ENCODE measurements at regions not wholly inside any gene's neighbourhood (a gene's known extent, or its start where the extent isn't known, plus 50 kb on each side); places are given as distances from the start of the nearest gene placed in this dataset.
"Not testable (repeated sequence)": the region's sequence is repeated elsewhere in the genome, so short reads cannot be mapped to it uniquely, and the experiment has no call there.

DNA sequence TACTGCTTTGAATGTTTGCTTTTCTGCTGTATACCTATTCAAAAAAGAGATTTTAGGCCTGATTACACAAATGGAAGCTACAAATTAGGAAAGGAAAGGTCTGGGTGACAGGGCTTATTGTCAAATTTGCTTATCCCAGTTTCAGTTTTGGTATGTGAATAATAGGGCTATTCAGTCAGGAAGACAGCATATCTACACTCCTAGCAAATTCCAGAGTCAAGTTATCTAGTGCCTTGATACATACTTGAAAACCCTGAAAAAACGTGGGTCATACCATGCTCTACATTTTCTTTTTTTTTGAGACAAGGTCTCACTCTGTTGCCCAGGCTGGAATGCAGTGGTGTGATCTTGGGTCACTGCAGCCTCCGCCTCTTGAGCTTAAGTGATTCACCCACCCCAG lies 59.2 kb upstream of the CCDC180 start:
- DNase-seq = not testable (repeated sequence)

GRCh38 chr9:97243606-97244005 lies 63.9 kb upstream of the CCDC180 start:
- DNase-seq = no peak

DNA sequence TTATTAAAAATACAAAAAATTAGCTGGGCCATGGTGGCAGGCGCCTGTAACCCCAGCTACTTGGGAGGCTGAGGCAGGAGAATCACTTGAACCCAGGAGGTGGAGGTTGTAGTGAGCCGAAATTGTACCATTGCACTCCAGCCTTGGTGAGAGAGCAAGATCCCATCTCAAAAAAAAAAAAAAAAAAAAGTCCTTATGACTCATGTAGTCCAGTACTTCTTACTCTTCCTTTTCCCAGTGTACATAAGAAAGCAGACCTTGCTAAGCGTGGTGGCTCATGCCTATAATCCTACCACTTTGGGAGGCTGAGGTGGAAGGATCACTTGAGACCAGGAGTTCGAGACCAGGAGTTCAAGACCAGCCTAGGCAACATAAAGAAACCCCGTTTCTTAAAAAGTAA lies 66.0 kb upstream of the CCDC180 start:
- not testable (repeated sequence) for DNase-seq

DNA sequence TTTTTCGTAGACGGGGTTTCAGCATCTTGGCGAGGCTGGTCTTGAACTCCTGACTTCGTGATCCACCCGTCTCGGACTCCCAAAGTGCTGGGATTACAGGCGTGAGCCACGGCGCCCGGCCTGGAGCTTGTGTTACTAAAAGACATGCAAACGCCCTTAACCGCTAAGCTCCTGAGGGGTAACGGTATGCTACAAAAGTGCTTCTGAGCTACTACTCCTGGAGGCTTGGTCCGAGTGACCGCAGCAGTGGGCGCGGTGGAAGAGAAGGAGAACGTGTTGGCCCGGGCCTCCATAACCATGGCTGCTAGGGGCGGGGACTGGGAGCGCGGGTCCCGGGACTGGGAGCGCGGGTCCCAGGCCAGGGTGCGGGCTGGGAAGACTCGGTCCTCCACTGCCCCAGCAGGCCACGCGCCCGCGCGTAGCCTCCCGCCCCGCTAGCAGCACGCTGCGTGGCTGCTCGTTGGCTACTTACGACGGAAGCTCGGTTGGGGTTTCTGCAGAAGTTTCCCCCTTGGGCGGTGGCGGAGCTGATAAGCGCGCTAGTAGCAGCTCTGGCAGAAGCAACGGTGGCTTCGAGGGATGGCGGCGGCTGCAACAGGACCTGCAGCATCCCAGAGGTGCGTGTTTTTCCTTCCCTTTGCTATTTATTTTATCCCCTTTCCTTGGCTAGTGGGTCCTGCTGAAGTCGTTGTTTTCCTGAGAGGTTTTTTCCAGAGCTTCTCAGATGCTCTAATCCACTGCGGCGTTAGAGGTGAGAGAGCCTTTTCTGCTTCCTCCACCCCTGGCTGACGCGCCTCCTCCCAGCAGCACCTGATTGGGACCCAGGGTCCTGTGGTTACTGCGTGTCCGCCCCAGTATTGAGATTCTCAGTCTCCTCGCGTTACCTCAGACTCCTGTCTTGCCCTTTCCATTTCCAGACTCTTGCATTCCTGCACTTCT lies 69.2 kb upstream of the CCDC180 start:
- peak; percentile 38 for DNase-seq

- DNase-seq = no peak
Measured at GRCh38 chr9:97237311-97237786, 70.1 kb upstream of the CCDC180 start.

DNA sequence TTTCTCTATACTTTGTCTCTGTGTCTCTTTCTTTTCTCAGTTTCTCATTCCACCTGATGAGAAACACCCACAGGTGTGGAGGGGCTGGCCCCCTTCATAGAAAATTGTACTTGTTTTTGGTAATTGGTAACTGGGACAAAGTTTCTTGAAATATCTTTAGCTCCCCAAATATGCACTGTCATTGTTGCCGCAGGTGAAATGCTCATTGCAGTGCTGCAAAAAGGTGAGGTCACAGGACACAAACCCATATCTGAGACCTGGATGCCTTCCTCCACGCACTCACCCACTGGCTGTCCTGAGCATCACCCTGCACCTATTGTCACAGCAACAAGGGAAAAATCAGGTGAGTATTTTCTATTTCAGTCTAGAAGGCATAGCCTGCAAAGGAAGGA lies 74.5 kb upstream of the CCDC180 start:
- DNase-seq = not testable (repeated sequence)

DNA sequence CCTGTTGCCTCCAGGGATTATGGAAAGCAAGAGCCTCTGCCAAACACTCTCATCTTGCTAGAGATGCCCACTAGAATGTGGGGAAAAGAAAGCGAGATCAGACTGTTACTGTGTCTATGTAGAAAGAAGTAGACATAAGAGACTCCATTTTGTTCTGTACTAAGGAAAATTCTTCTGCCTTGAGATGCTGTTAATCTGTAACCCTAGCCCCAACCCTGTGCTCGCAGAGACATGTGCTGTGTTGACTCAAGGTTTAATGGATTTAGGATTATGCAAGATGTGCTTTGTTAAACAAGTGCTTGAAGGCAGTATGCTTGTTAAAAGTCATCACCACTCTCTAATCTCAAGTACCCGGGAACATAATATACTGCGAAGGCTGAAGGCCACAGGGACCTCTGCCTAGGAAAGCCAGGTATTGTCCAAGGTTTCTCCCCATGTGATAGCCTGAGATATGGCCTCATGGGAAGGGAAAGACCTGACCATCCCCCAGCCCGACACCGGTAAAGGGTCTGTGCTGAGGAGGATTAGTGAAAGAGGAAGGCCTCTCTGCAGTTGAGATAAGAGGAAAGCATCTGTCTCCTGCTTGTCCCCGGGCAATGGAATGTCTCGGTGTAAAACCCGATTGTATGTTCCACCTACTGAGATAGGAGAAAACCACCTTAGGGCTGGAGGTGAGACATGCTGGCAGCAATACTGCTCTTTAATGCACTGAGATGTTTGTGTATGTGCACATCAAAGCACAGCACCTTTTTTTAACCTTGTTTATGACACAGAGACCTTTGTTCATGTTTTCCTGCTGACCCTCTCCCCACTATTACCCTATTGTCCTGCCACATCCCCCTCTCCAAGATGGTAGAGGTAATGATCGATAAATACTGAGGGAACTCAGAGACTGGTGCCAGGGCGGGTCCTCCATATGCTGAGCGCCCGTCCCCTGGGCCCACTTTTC lies 75.1 kb upstream of the CCDC180 start:
- DNase-seq = not testable (repeated sequence)

DNA sequence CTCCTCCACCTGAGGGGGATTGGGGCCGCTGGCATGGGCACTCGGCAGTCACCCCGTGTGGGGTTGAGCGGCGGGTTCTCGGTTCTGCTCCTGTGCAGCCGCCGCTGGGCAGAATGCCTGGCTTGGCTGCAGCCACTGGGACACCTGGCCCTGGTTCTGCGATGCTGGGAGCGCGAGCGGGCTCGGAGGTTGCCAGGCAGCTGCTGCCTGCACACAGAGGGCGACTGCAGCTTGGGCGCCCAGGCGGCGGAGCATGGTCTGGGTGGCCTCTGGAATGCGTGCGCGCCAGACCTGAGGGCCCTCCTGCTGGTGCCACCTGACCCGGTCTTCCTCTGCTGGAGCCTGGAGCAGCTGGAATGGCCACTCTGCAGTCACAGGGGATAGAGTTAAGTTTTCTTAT lies 85.1 kb upstream of the CCDC180 start:
- DNase-seq = not testable (repeated sequence)

DNA sequence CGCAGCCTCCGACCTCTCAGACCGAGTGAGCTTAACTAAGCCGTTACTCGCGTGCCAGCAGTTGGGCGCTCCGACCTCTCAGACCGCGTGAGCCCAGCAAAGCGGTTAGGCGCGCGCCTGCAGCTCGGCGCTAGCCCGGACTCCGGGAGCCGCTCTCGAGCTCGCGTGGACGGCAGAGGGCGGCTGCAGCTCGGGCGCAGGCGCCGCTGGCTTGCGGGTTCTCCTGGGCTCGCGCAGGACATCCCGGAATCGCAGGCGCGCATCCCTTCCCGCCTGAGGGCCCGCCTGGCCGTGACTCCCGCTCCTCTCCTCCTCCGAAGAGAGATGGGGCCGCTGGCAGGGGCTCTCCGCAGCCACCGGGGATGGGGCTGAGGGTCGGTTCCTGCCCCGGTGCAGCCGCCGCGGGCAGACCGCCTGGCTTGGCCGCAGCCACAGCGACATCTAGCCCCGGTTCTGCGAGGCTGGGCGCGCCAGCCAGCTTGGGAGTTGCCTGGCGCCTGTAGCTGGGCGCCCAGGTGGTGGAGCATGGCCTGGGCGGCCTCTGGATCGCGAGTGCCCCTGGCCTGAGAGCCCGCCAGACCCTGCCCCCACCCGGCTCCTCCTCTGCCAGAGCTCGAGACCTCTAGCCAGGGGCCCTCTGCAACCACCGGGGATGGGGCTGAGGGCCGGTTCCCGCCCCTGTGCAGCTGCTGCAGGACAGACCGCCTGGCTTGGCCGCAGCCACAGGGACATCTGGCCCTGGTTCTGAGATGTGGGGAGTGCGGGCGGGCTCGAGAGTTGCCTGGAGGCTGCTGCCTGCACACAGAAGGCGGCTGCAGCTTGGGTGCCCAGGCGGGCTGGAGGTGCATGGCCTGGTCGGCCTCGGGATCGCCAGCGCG lies 85.7 kb upstream of the CCDC180 start:
- DNase-seq = peak; percentile 13

- DNase-seq = no peak
Measured at GRCh38 chr9:97220894-97221477, 86.5 kb upstream of the CCDC180 start.

DNA sequence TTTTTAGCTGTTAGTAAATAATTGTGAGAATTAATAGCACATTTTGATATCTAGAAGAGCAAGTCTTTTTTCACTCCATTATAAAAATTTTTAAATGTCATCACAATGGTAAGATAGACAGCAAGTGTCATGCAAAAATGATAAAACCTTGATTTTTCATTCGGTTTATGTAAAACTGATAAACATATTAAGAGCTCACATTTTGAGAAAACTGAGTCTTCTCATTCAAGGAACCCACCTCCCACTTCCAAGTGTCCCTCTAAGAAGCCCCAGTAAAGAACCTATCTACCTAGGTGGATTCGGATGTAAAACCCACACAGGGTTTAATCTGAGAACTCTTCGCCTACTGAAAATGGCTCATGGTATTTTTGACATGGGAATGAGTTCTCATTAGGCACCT lies 87.1 kb upstream of the CCDC180 start:
- DNase-seq = not testable (repeated sequence)

DNA sequence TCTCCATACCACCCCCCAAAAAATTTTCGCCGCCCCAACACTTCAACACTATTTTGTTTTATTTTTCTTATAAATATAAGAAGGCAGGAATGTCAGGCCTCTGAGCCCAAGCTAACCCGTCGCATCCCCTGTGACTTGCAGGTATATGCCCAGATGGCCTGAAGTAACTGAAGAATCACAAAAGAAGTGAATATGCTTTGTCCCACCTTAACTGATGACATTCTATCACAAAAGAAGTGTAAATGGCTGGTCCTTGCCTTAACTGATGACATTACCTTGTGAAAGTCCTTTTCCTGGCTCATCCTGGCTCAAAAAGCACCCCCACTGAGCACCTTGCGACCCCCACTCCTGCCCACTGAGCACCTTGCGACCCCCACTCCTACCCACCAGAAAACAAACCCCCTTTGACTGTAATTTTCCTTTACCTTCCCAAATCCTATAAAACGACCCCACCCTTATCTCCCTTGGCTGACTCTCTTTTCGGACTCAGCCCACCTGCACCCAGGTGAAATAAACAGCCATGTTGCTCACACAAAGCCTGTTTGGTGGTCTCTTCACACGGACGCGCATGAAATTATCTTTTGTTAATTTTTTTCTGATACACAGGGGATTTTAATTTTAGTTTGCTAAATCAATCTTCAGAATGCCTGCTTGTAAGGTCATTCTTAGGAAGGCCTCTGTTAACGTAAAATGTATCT lies 87.9 kb upstream of the CCDC180 start:
- DNase-seq = not testable (repeated sequence)

DNA sequence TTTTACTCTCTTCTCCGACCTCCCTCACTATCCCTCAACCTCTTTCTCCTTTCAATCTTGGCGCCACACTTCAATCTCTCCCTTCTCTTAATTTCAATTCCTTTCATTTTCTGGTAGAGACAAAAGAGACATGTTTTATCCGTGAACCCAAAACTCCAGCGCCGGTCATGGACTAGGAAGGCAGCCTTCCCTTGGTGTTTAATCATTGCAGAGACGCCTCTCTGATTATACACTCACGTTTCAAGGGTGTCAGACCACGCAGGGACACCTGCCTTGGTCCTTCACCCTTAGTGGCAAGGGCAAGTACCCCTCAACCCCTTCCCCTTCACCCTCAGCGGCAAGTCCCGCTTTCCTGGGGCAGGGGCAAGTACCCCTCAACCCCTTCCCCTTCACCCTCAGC lies 92.3 kb upstream of the CCDC180 start:
- DNase-seq = not testable (repeated sequence)

DNA sequence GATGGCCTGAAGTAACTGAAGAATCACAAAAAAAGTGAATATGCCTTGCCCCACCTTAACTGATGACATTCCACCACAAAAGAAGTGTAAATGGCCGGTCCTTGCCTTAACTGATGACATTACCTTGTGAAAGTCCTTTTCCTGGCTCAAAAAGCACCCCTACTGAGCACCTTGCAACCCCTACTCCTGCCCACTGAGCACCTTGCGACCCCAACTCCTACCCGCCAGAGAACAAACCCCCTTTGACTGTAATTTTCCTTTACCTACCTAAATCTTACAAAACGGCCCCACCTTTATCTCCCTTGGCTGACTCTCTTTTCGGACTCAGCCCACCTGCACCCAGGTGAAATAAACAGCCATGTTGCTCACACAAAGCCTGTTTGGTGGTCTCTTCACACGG lies 92.9 kb upstream of the CCDC180 start:
- not testable (repeated sequence) for DNase-seq

DNA sequence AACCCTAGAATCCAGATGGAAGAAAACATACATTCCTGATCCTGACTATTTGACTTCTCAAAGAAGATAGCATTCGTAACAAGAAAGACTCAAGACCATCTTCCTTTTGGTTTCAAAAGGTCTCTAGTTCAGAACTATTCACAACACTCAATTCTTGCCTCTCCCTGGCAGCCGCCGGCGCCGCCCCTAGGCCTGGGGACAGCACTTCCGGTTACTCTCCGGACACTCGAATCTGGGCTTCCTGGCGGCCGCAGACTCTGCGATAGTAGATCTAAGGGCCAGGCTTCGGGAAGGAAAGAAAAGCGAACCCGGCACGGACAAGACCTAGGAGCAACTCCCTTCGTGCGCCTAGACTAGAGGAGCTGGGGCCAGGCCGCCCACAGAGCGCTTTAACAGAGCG lies 107.8 kb upstream of the CCDC180 start:
- DNase-seq = not testable (repeated sequence)

DNA sequence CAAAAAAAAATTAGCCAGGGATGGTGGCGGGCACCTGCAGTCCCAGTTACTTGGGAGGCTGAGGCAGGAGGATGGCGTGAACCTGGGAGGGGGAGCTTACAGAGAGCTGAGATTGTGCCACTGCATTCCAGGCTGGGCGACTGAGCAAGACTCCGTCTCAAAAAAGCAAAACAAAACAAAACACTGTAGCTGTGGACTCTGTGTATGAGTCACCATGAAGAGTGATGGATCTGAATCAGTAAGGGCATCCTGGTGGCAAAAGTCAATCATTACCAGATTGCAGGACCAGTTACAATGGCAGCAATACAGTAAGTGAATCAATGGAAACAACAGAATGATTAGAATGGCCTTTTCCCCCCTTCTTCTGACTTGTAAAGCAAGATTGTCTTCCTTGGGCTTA lies 113.7 kb upstream of the CCDC180 start:
- not testable (repeated sequence) for DNase-seq

DNA sequence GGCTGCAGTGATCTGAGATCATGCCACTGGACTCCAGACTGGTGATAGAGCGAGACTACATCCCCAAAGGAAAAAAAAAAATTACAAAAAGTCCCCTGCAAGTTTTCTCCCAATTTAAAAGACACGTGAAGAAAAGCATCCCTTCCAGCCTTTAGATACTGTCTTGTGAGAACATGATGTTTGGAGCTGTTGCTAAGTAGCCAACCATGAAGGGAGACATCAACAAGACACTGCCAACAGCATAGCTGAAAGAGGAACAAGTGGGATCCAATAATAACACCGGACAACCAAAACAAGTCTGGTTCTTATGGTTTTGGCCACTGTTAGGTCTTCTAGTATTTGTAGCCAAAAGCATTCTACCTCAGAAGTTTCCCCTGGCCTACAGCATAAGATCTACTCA lies 118.9 kb upstream of the CCDC180 start:
- no peak for DNase-seq

DNA sequence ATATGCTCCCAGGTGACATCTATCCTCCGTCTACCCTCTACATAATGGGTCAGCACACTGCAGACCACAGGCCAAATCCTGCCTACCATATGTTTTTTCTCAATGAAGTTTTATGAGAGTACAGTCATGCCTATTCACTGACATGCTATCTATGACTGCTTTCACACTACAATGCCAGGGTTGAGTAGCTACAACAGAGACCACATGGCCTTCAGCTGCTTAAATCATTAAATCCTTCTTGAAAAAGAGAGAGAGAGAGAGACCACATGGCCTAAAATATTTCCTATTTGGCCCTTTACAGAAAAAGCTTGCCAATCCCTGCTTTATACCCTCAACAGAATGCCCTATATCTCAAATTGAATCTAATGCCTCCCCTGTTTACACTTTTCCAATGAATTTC lies 119.8 kb upstream of the CCDC180 start:
- not testable (repeated sequence) for DNase-seq

DNA sequence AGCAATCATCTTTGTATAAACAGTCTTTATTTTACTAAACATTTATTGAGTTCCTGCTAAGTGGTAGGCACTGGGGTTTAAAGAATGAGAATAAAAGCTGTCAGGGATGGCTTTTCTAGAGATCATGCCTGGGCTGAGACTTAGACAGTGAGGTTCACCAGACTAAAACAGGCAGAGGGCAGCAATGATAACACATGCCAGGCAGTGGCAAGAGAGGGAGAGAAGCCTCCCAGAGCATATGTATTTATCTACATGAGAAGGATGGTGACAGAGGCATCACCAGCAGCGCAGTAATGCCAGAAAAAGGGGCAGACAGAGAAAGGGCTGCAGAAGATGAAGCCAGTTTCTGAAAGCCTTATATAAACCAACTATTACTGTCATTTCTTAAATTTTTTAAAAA lies 121.0 kb upstream of the CCDC180 start:
- DNase-seq = no peak

GRCh38 chr9:97182532-97182931 lies 124.9 kb upstream of the CCDC180 start:
- not testable (repeated sequence) for DNase-seq

GRCh38 chr9:97179616-97180015 lies 127.8 kb upstream of the CCDC180 start:
- DNase-seq = no peak
